ENCODE measurements at regions not wholly inside any gene's neighbourhood (a gene's known extent, or its start where the extent isn't known, plus 50 kb on each side); places are given as distances from the start of the nearest gene placed in this dataset.

- no peaks in the 10 kb centered on the region for H3K79me2 ChIP-seq (ENCODE audit: control insufficient read depth, insufficient read depth, low read length)
- H2AFZ ChIP-seq (ENCODE audit: low read depth, low read length): no peak overlapping the region
- no peak overlapping the region for H3K9ac ChIP-seq (replicated peaks; ENCODE audit: extremely low read depth, insufficient read depth, low read length)
- dilution Hi-C loops (cut with MboI; ENCODE audit: extremely low pct_ligation_motif_present, low sequenced_read_pairs) (no loop called here), intact Hi-C loops (cut with micrococcal nuclease) (no loop called here)
- TF ChIP-seq JUN (IDR thresholded peaks at IDR 0.05; ENCODE audit: borderline replicate concordance, insufficient read depth, insufficient read length, low read depth) (no peak), EZH2 (IDR thresholded peaks at IDR 0.05; ENCODE audit: borderline replicate concordance, low read depth, low read length, severe bottlenecking) (no peak), MYC (IDR thresholded peaks at IDR 0.05; ENCODE audit: low read depth, low read length) (no peak), MAX (IDR thresholded peaks at IDR 0.05; ENCODE audit: insufficient read depth, insufficient read length) (no peak), POLR2AphosphoS5 (IDR thresholded peaks at IDR 0.05; ENCODE audit: insufficient read depth, low read depth, low read length) (no peak), CTCF (IDR thresholded peaks at IDR 0.05; ENCODE audit: extremely low read depth in 1 of 2, insufficient read depth in 1 of 2, low read depth in 1 of 2, low read length in 2 of 2) (no peak), GATA2 (IDR thresholded peaks at IDR 0.05; ENCODE audit: insufficient read depth, insufficient read length, low read depth, low read length) (no peak), FOS (IDR thresholded peaks at IDR 0.05; ENCODE audit: borderline replicate concordance, insufficient read depth, low read length) (no peak), POLR2A (IDR thresholded peaks at IDR 0.05; ENCODE audit: low read depth, low read length) (no peak)
- no peak for DNase-seq (ENCODE audit: low read depth, low spot score)
- no peak overlapping the region for H3K4me2 ChIP-seq (ENCODE audit: insufficient read depth, low read length)
- no TSS peak for BruUV-seq (replicated peaks)
- H3K9me3 ChIP-seq (replicated peaks; ENCODE audit: control insufficient read depth, insufficient read depth, low read length): no peaks in the 10 kb centered on the region
- no peaks in the 10 kb centered on the region for H3K9me1 ChIP-seq (replicated peaks; ENCODE audit: control insufficient read depth, extremely low read depth, insufficient read depth, low read length)
- no peaks in the 10 kb centered on the region for H4K20me1 ChIP-seq (replicated peaks; ENCODE audit: control insufficient read depth, extremely low read depth, insufficient read depth, low read length)
- H3K27me3 ChIP-seq (ENCODE audit: control insufficient read depth in 2 of 2, insufficient read depth in 2 of 2, low read length in 2 of 2): no peaks in the 10 kb centered on the region
- H3K36me3 ChIP-seq (ENCODE audit: control insufficient read depth in 2 of 2, extremely low read depth in 1 of 2, insufficient read depth in 2 of 2, low read length in 2 of 2): no peaks in the 10 kb centered on the region
- H3K4me3 ChIP-seq (replicated peaks in 1 of 3; ENCODE audit: insufficient read depth in 1 of 3, low read depth in 1 of 3, low read length in 3 of 3): no peak overlapping the region
- no peak overlapping the region for H3K27ac ChIP-seq (ENCODE audit: insufficient read depth, low read depth, low read length)
- no peak for FAIRE-seq
- H3K4me1 ChIP-seq (ENCODE audit: control insufficient read depth, extremely low read depth, insufficient read depth, low read length): peaks cover 2% of the 10 kb centered on the region
- ChIA-PET POLR2A (no interaction called here), CTCF (interaction anchor here (1.0 kb wide), 1 partner anchor 31 kb away, joined by 3 read pairs; no protein-coding TSS in a partner anchor)
These were observed 63.1 kb upstream of the HPCAL1 start for GRCh38 chr2:10239561-10239967.

Measured in endothelial cell of umbilical vein (primary cell).